ENCODE measurements at regions not wholly inside any gene's neighbourhood (a gene's known extent, or its start where the extent isn't known, plus 50 kb on each side); places are given as distances from the start of the nearest gene placed in this dataset.

DNA sequence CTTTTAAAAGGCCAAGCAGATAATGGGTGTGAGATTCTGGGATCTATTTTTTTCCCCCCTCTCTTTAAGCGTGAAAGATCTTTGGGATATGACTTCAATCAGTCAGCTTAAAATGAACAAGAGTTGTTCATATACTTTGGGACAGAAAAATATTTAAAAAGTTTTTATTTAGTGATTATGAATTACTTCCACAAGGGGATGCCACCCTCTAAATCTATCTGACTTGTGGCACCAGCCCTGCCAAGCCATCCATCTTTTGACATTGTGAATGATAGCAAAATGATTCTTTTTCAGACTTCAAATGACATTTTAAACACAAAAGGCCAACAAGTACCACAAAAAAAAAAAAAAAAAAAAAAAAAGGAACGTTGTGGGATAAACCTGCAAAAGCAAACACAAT lies 111.0 kb upstream of the HMHB1 start:
- no peak overlapping the region for H3K27ac Mint-ChIP-seq
- no peak overlapping the region for H3K4me3 Mint-ChIP-seq
- no peak overlapping the region for H3K4me2 ChIP-seq (replicated peaks; ENCODE audit: extremely low read depth, low read length, poor library complexity, severe bottlenecking)
- no peaks in the 10 kb centered on the region for H3K4me1 Mint-ChIP-seq
- no peaks in the 10 kb centered on the region for H3K9me3 Mint-ChIP-seq
- DNase-seq, result no peak
- intact Hi-C loops (cut with micrococcal nuclease), result no loop called here
- no peaks in the 10 kb centered on the region for H3K4me1 ChIP-seq (ENCODE audit: control insufficient read depth in 1 of 2, insufficient read depth in 2 of 2, low read length in 2 of 2)
- H3K27me3 ChIP-seq (ENCODE audit: control insufficient read depth in 2 of 2, insufficient read depth in 2 of 2, low read length in 2 of 2), result no peaks in the 10 kb centered on the region
- no peaks in the 10 kb centered on the region for H3K9me3 ChIP-seq (replicated peaks in 1 of 2; ENCODE audit: control insufficient read depth in 1 of 2, insufficient read depth in 1 of 2, low read length in 2 of 2)
- no CpG with 5 or more reads among the region's 2 CpGs for WGBS (ENCODE audit: insufficient coverage)
- H3K27me3 Mint-ChIP-seq (ENCODE audit: low read depth in 3 of 3), result peaks cover 0 to 3% (median 2%) of the 10 kb centered on the region in 3 donors
- H3K36me3 ChIP-seq (replicated peaks in 1 of 2; ENCODE audit: control insufficient read depth in 1 of 2, insufficient read depth in 2 of 2, low read length in 2 of 2), result no peaks in the 10 kb centered on the region
- H3K4me3 ChIP-seq (replicated peaks in 1 of 3; ENCODE audit: low read depth in 2 of 3, low read length in 3 of 3), result no peak overlapping the region
- H3K79me2 ChIP-seq (ENCODE audit: insufficient read depth, low read length), result no peaks in the 10 kb centered on the region
- TF ChIP-seq CTCF (IDR thresholded peaks at IDR 0.05), result no peak
- no peaks in the 10 kb centered on the region for H4K20me1 ChIP-seq (ENCODE audit: insufficient read depth, low read length)
- no peak overlapping the region for H3K9ac ChIP-seq (ENCODE audit: insufficient read depth, low read length, poor library complexity, severe bottlenecking)
- H3K36me3 Mint-ChIP-seq, result no peaks in the 10 kb centered on the region
- no peak overlapping the region for H2AFZ ChIP-seq (ENCODE audit: insufficient read depth, low read depth, low read length, poor library complexity, severe bottlenecking)
- H3K27ac ChIP-seq (ENCODE audit: low read depth in 1 of 2, low read length in 2 of 2), result no peak overlapping the region

DNA sequence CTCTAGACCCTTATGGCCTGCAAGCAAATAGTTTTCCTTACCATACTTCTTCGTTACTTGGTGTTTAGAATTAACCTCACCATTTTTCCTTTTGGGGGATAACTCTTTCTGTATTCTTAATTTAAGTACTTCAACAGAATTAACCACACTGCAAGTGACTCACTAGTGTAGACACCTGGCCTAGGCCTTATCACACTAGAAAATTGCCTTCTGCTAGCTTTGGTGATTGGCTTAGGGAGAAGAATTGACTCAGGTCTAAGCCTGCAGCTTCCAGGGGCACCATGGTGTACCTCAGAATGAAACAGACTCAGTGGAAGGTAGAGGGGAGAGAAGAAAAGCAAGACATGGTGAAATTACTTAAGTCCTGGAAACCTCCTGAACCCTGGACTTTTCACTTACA lies 112.8 kb upstream of the HMHB1 start:
- no peaks in the 10 kb centered on the region for H3K9me3 ChIP-seq (replicated peaks in 1 of 2; ENCODE audit: control insufficient read depth in 1 of 2, insufficient read depth in 1 of 2, low read length in 2 of 2)
- Mint-ChIP-seq H3K36me3 (no peaks in the 10 kb centered on the region), H3K9me3 (peaks cover 0 to 2% (median 0%) of the 10 kb centered on the region in 7 donors), H3K4me3 (no peak overlapping the region), H3K27me3 (ENCODE audit: low read depth in 3 of 3) (peaks cover 0 to 3% (median 0%) of the 10 kb centered on the region in 3 donors), H3K27ac (no peak overlapping the region), H3K4me1 (no peaks in the 10 kb centered on the region)
- no peak overlapping the region for H2AFZ ChIP-seq (ENCODE audit: insufficient read depth, low read depth, low read length, poor library complexity, severe bottlenecking)
- intact Hi-C loops (cut with micrococcal nuclease), result no loop called here
- no peaks in the 10 kb centered on the region for H3K27me3 ChIP-seq (ENCODE audit: control insufficient read depth in 2 of 2, insufficient read depth in 2 of 2, low read length in 2 of 2)
- TF ChIP-seq CTCF (IDR thresholded peaks at IDR 0.05), result no peak
- H3K36me3 ChIP-seq (replicated peaks in 1 of 2; ENCODE audit: control insufficient read depth in 1 of 2, insufficient read depth in 2 of 2, low read length in 2 of 2), result no peaks in the 10 kb centered on the region
- no peak overlapping the region for H3K4me3 ChIP-seq (replicated peaks in 1 of 3; ENCODE audit: low read depth in 2 of 3, low read length in 3 of 3)
- no peak overlapping the region for H3K4me2 ChIP-seq (replicated peaks; ENCODE audit: extremely low read depth, low read length, poor library complexity, severe bottlenecking)
- H3K4me1 ChIP-seq (ENCODE audit: control insufficient read depth in 1 of 2, insufficient read depth in 2 of 2, low read length in 2 of 2), result no peaks in the 10 kb centered on the region
- no peaks in the 10 kb centered on the region for H3K79me2 ChIP-seq (ENCODE audit: insufficient read depth, low read length)
- no peak overlapping the region for H3K27ac ChIP-seq (ENCODE audit: low read depth in 1 of 2, low read length in 2 of 2)
- no peak overlapping the region for H3K9ac ChIP-seq (ENCODE audit: insufficient read depth, low read length, poor library complexity, severe bottlenecking)
- no peak for DNase-seq
- WGBS (ENCODE audit: insufficient coverage), result no CpG with 5 or more reads among the region's 1 CpG
- H4K20me1 ChIP-seq (ENCODE audit: insufficient read depth, low read length), result no peaks in the 10 kb centered on the region
